Naive B cell (primary cell): ENCODE measurements at regions not wholly inside any gene's neighbourhood (a gene's known extent, or its start where the extent isn't known, plus 50 kb on each side); places are given as distances from the start of the nearest gene placed in this dataset.
"Not testable (repeated sequence)": the region's sequence is repeated elsewhere in the genome, so short reads cannot be mapped to it uniquely, and the experiment has no call there.

Source experiments
- ATAC-seq, 2 donors: fragments of 150-1000 bp; cut with Tn5 transposase; 2 replicates each; pipeline ENCODE4 v1.10.0; 2021; ENCODE audit warnings: low read depth in 2 of 2, mild to moderate bottlenecking in 2 of 2, moderate library complexity in 2 of 2
- DNase-seq: peaks from one replicate; pipeline ENCODE4 v3.0.0; 2022
- H3K27ac Mint-ChIP-seq, 6 donors: one replicate each; pipeline ENCODE4 v1.8.0; 2020 to 2022; ENCODE audit warnings: mild to moderate bottlenecking in 6 of 6, mixed read lengths in 6 of 6, moderate library complexity in 5 of 6, inconsistent platforms in 2 of 6
- H3K27me3 Mint-ChIP-seq, 3 donors: one replicate each; pipeline ENCODE4 v1.8.0; 2021 to 2022; ENCODE audit warnings: mixed read lengths in 3 of 3, mild to moderate bottlenecking in 1 of 3
- H3K36me3 Mint-ChIP-seq, 2 donors: one replicate each; pipeline ENCODE4 v1.8.0; 2020 to 2022; ENCODE audit warnings: mixed read lengths in 2 of 2, inconsistent platforms in 1 of 2, mild to moderate bottlenecking in 1 of 2
- H3K4me1 Mint-ChIP-seq, 3 donors: one replicate each; pipeline ENCODE4 v1.8.0; 2020 to 2022; ENCODE audit warnings: mixed read lengths in 3 of 3, inconsistent platforms in 1 of 3, mild to moderate bottlenecking in 1 of 3, moderate library complexity in 1 of 3
- H3K4me3 Mint-ChIP-seq, 8 donors: one replicate each; pipeline ENCODE4 v1.8.0; 2020 to 2022; ENCODE audit warnings: mild to moderate bottlenecking in 8 of 8, mixed read lengths in 8 of 8, moderate library complexity in 8 of 8, inconsistent platforms in 2 of 8
- H3K9me3 Mint-ChIP-seq, 7 donors: one replicate each; pipeline ENCODE4 v1.8.0; 2020 to 2022; ENCODE audit warnings: mixed read lengths in 7 of 7, mild to moderate bottlenecking in 5 of 7, inconsistent platforms in 2 of 7, moderate library complexity in 1 of 7

- ATAC-seq, H3K4me3 Mint-ChIP-seq, H3K9me3 Mint-ChIP-seq, H3K36me3 Mint-ChIP-seq, DNase-seq: not testable (repeated sequence)
- peaks cover 16 to 25% (median 17%) of the 10 kb centered on the region in 3 donors for H3K27me3 Mint-ChIP-seq
- peaks cover 15 to 32% (median 23%) of the 10 kb centered on the region in 3 donors for H3K4me1 Mint-ChIP-seq
- H3K27ac Mint-ChIP-seq: peak overlapping the region in 1 of 6 donors; percentile 3
Observed at GRCh38 chr2:234553223-234553622, 56.3 kb upstream of the ARL4C start.

GRCh38 chr2:234550511-234551107 is 53.7 kb upstream of the ARL4C start:
- peaks cover 9 to 22% (median 15%) of the 10 kb centered on the region in 3 donors for H3K4me1 Mint-ChIP-seq
- H3K27ac Mint-ChIP-seq: peak overlapping the region in 2 of 6 donors; percentile 1 to 79
- peak; percentile 74 to 97 for ATAC-seq
- H3K27me3 Mint-ChIP-seq: peaks cover 33 to 46% (median 40%) of the 10 kb centered on the region in 3 donors
- no peak overlapping the region for H3K4me3 Mint-ChIP-seq
- H3K9me3 Mint-ChIP-seq: peaks cover 0 to 6% (median 4%) of the 10 kb centered on the region in 7 donors
- peak; percentile 62 for DNase-seq
- H3K36me3 Mint-ChIP-seq: peaks cover 0 to 8% of the 10 kb centered on the region in 2 donors

- DNase-seq (no peak), ATAC-seq (no peak)
- peaks cover 33 to 51% (median 45%) of the 10 kb centered on the region in 3 donors for H3K27me3 Mint-ChIP-seq
Observed at GRCh38 chr2:234550056-234550455, 53.2 kb upstream of the ARL4C start.

GRCh38 chr2:234548695-234549420 is 52.0 kb upstream of the ARL4C start:
- no peak overlapping the region for H3K4me3 Mint-ChIP-seq
- H3K9me3 Mint-ChIP-seq: peaks cover 0 to 1% (median 0%) of the 10 kb centered on the region in 7 donors
- no peaks in the 10 kb centered on the region for H3K36me3 Mint-ChIP-seq
- no peak for ATAC-seq
- peaks cover 39 to 59% (median 46%) of the 10 kb centered on the region in 3 donors for H3K27me3 Mint-ChIP-seq
- no peak overlapping the region for H3K27ac Mint-ChIP-seq
- peaks cover 4 to 14% (median 11%) of the 10 kb centered on the region in 3 donors for H3K4me1 Mint-ChIP-seq
- no peak for DNase-seq

More at GRCh38 chr2:234550056-234550455, 53.2 kb upstream of the ARL4C start:
- H3K9me3 Mint-ChIP-seq: peaks cover 0 to 3% (median 2%) of the 10 kb centered on the region in 7 donors
- peaks cover 0 to 4% of the 10 kb centered on the region in 2 donors for H3K36me3 Mint-ChIP-seq
- H3K4me1 Mint-ChIP-seq: peaks cover 7 to 19% (median 14%) of the 10 kb centered on the region in 3 donors
- no peak overlapping the region for H3K4me3 Mint-ChIP-seq
- H3K27ac Mint-ChIP-seq: no peak overlapping the region

GRCh38 chr2:234546770-234547169 is 49.9 kb upstream of the ARL4C start:
- H3K27ac Mint-ChIP-seq: no peak overlapping the region
- no peak for DNase-seq
- no peaks in the 10 kb centered on the region for H3K9me3 Mint-ChIP-seq
- no peak for ATAC-seq
- no peak overlapping the region for H3K4me3 Mint-ChIP-seq
- H3K36me3 Mint-ChIP-seq: no peaks in the 10 kb centered on the region
- H3K4me1 Mint-ChIP-seq: peaks cover 4 to 14% (median 11%) of the 10 kb centered on the region in 3 donors
- H3K27me3 Mint-ChIP-seq: peaks cover 47 to 66% (median 53%) of the 10 kb centered on the region in 3 donors
